Nephron progenitor cell (in vitro differentiated cells): ENCODE measurements at regions not wholly inside any gene's neighbourhood (a gene's known extent, or its start where the extent isn't known, plus 50 kb on each side); places are given as distances from the start of the nearest gene placed in this dataset.

Experiments used
- DNase-seq: peaks from one replicate; pipeline ENCODE4 v3.0.0; 2021
- H3K27ac Mint-ChIP-seq: 2 replicates; pipeline ENCODE4 v1.8.0; 2021; ENCODE audit warnings: mild to moderate bottlenecking, moderate library complexity, mixed read lengths
- H3K27me3 Mint-ChIP-seq: 2 replicates; pipeline ENCODE4 v1.8.0; 2021; ENCODE audit warnings: mild to moderate bottlenecking, low read depth, mixed read lengths; ENCODE audit not compliant: poor library complexity
- H3K36me3 Mint-ChIP-seq: 2 replicates; pipeline ENCODE4 v1.8.0; 2021; ENCODE audit warnings: low read depth, mixed read lengths
- H3K4me1 Mint-ChIP-seq: 2 replicates; pipeline ENCODE4 v1.8.0; 2021; ENCODE audit warnings: mixed read lengths
- H3K4me3 Mint-ChIP-seq: 2 replicates; pipeline ENCODE4 v1.8.0; 2021; ENCODE audit warnings: mild to moderate bottlenecking, moderate library complexity, mixed read lengths
- H3K9me3 Mint-ChIP-seq: 2 replicates; pipeline ENCODE4 v1.8.0; 2021; ENCODE audit warnings: mild to moderate bottlenecking, moderate library complexity, mixed read lengths
- TF ChIP-seq, protein P1 (sequence below): fragments of 200-600 bp; sonication (generic); IDR thresholded peaks from 2 replicates; pipeline ENCODE4 v1.5.0; 2021; ENCODE audit warnings: antibody characterized with exemption

DNA sequence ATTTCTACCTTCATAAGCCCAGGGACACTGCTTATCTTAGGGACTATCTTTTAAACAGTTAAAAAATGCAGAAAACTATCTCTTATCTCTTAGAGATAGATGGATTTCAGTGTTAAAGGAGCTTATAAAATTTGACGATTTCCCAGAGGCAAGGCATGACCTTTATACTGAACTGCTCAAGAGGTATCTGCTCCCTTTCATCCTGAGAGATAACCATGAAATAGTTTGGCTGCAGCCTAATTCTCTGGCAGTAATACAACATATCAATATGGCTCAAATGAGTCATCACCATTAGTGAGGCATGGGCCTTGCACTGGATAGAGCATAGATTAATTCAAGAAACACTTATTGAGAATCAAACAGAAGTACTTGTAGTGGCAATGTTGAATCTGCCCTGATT lies 348.2 kb upstream of the GRIA3 start:
- no peak overlapping the region for H3K4me3 Mint-ChIP-seq
- DNase-seq, result no peak
- H3K27me3 Mint-ChIP-seq, result no peaks in the 10 kb centered on the region
- H3K9me3 Mint-ChIP-seq, result peaks cover 34% of the 10 kb centered on the region
- TF ChIP-seq, protein P1, sequence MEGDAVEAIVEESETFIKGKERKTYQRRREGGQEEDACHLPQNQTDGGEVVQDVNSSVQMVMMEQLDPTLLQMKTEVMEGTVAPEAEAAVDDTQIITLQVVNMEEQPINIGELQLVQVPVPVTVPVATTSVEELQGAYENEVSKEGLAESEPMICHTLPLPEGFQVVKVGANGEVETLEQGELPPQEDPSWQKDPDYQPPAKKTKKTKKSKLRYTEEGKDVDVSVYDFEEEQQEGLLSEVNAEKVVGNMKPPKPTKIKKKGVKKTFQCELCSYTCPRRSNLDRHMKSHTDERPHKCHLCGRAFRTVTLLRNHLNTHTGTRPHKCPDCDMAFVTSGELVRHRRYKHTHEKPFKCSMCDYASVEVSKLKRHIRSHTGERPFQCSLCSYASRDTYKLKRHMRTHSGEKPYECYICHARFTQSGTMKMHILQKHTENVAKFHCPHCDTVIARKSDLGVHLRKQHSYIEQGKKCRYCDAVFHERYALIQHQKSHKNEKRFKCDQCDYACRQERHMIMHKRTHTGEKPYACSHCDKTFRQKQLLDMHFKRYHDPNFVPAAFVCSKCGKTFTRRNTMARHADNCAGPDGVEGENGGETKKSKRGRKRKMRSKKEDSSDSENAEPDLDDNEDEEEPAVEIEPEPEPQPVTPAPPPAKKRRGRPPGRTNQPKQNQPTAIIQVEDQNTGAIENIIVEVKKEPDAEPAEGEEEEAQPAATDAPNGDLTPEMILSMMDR, result no peak
- H3K36me3 Mint-ChIP-seq, result no peaks in the 10 kb centered on the region
- H3K27ac Mint-ChIP-seq, result no peak overlapping the region
- no peaks in the 10 kb centered on the region for H3K4me1 Mint-ChIP-seq

DNA sequence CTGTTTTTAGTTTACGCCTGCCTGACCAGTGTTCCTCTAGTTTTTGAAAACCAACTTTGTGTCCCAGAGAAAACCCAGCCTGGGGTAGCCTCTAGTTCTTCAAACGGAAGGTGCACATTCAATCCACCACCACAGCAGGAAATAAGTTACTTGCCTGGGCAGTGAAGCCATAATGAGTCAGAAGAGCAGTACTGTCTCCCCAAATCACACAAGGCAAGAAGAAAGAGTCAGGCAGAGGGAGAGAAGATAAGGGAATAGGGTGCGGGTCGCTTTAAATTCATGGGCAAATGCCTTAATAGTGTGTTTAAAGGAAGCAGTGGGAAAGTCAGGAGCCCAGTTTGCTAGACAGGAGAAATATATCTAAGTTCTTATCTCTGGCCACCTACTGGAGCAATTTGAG lies 333.8 kb upstream of the GRIA3 start:
- TF ChIP-seq, protein P1, result no peak
- DNase-seq, result no peak
- Mint-ChIP-seq H3K9me3 (peaks cover 36% of the 10 kb centered on the region), H3K27me3 (no peaks in the 10 kb centered on the region), H3K4me3 (no peak overlapping the region), H3K4me1 (no peaks in the 10 kb centered on the region), H3K36me3 (no peaks in the 10 kb centered on the region), H3K27ac (no peak overlapping the region)

DNA sequence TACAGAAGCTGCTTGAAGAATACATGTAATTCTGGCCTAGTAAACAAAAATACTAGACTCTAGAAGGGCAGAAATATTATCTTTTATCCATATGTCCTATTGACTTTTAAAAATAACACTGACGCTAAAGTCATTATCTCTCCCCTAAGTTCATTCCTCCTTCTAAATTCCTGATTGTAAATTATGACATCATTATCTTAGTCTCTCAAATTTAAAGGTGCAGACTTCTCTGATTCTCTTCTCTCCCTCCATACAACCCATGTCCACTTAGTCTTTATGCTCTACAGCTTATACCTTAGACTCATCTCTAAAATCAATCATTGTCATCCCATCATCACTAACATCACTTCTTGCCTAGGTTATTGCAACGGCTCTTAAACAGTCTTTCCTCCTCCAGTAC lies 327.9 kb upstream of the GRIA3 start:
- Mint-ChIP-seq H3K4me3 (no peak overlapping the region), H3K4me1 (no peaks in the 10 kb centered on the region), H3K27ac (no peak overlapping the region), H3K9me3 (peaks cover 30% of the 10 kb centered on the region), H3K27me3 (no peaks in the 10 kb centered on the region), H3K36me3 (no peaks in the 10 kb centered on the region)
- DNase-seq, result no peak
- TF ChIP-seq, protein P1, result no peak

DNA sequence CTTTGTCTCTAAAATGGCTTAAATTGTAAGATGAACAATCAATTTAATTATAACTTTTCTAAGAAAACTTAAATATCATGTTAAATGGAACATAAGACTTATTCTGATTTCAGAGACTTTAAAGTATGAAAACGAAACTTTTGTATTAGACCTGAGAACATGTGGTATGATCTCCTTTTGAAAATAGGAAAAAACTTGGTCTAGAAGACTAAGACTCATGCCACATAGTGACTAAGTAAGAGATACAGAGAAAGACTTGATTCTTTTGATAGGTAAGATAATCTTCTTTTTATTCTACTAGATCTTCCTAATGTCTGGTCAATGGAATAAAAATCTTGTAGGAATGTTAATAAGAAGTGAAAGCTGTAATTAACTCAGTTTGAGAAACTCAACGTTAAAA lies 326.3 kb upstream of the GRIA3 start:
- Mint-ChIP-seq H3K27ac (no peak overlapping the region), H3K36me3 (no peaks in the 10 kb centered on the region), H3K4me3 (no peak overlapping the region), H3K4me1 (no peaks in the 10 kb centered on the region), H3K9me3 (peaks cover 19% of the 10 kb centered on the region), H3K27me3 (no peaks in the 10 kb centered on the region)
- no peak for DNase-seq
- TF ChIP-seq, protein P1, result no peak

DNA sequence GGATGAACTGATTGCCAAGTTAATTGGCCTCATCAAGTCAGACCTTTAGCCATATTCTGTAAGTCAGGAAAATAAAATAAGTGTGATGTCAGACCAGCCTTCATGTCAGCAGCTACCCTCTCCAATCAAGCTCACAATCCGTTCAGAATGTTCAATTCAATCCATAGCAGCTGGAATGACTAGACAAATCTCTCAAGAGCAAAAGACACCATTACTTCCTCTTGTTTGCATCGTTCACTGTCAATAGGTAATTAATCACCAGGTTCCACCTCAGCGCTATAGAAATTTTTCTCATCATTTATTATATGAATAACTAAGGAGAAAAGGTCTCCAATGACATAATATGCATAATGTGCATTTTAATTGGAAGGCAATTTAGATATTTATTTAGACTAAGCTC lies 321.0 kb upstream of the GRIA3 start:
- Mint-ChIP-seq H3K9me3 (peaks cover 21% of the 10 kb centered on the region), H3K27me3 (no peaks in the 10 kb centered on the region), H3K27ac (no peak overlapping the region), H3K36me3 (no peaks in the 10 kb centered on the region), H3K4me1 (peaks cover under 1% of the 10 kb centered on the region), H3K4me3 (no peak overlapping the region)
- no peak for DNase-seq
- TF ChIP-seq, protein P1, result no peak

DNA sequence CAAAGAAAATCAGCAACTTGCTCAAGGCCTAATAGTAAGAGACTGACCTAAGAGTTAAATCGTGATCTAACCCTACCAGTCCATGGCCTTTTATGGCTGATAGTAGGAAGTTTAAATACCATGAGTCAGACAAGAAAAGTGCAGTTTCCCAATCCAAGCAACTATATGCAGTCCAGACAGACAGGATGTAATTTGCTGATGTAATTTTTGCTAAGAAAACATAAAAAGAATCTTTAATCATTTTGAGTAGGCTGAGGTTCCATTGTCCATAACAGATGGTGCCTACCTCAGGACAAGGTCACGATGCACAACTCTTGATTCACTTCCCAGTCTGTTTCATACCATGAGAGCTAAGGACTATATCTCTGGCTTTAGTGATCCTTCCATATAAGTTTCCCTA lies 317.5 kb upstream of the GRIA3 start:
- no peak overlapping the region for H3K27ac Mint-ChIP-seq
- no peaks in the 10 kb centered on the region for H3K27me3 Mint-ChIP-seq
- peaks cover 28% of the 10 kb centered on the region for H3K9me3 Mint-ChIP-seq
- H3K4me3 Mint-ChIP-seq, result no peak overlapping the region
- peaks cover 14% of the 10 kb centered on the region for H3K4me1 Mint-ChIP-seq
- TF ChIP-seq, protein P1, result no peak
- H3K36me3 Mint-ChIP-seq, result no peaks in the 10 kb centered on the region
- DNase-seq, result no peak
